Pancreas (tissue), 10 donors: ENCODE measurements at regions not wholly inside any gene's neighbourhood (a gene's known extent, or its start where the extent isn't known, plus 50 kb on each side); places are given as distances from the start of the nearest gene placed in this dataset.

Experiments used
- ATAC-seq, 4 donors: fragments of 200-7000 bp; cut with Tn5 transposase; one replicate each; pipeline versions ENCODE4 v1.8.0 to v1.9.1; 2020; ENCODE audit warnings: mild to moderate bottlenecking in 4 of 4, moderate library complexity in 4 of 4
- DNase-seq, 6 donors: peaks; one replicate each; pipeline ENCODE4 v3.0.0-alpha.2; 2020
- FAIRE-seq: peaks from 2 replicates; lab custom pipeline; 2012; peaks lifted over from hg19 to GRCh38; lab: Jason Lieb, UNC
- H3K27ac ChIP-seq, 4 donors: fragments of 200-600 bp; sonication (generic); 1 replicate in 3 of 4; 2 replicates in 1 of 4; pipeline versions ENCODE4 v1.5.0 to v1.8.0; 2020
- H3K27me3 ChIP-seq, 4 donors: fragments of 200-600 bp; one replicate each; pipeline ENCODE4 v1.8.0; 2021
- H3K36me3 ChIP-seq, 3 donors: fragments of 200-600 bp; sonication (generic) in 1 of 3; one replicate each; pipeline versions ENCODE4 v1.5.0 to v1.8.0; 2020 to 2021
- H3K4me1 ChIP-seq, 3 donors: fragments of 200-600 bp; one replicate each; pipeline ENCODE4 v1.8.0; 2021
- H3K4me3 ChIP-seq, 4 donors: fragments of 200-600 bp; sonication (generic) in 2 of 4; one replicate each; pipeline versions ENCODE4 v1.5.0 to v1.8.0; 2020 to 2021
- H3K9me3 ChIP-seq, 4 donors: fragments of 200-600 bp; one replicate each; pipeline ENCODE4 v1.8.0; 2021
- CTCF ChIP-seq, 4 donors: fragments of 200-600 bp; sonication (generic) in 3 of 4; IDR thresholded peaks; one replicate each; pipeline versions ENCODE4 v1.5.0 to v1.8.0; 2021; ENCODE audit warnings: antibody characterized with exemption in 4 of 4
- WGBS, 2 donors: extraction: QIAGEN DNeasy Blood & Tissue Kit; methylation state at CpG; one replicate each; pipeline ENCODE4 v1.1.7; 2013; 5-methylcytosine and 5-hydroxymethylcytosine counted together
- intact Hi-C, 3 donors: fragments of 100-400 bp; cut with DNase I; formaldehyde crosslinking; loops; one replicate each; pipeline versions ENCODE4 v1.11.1 to v1.14.2; 2022
- donor health status: healthy with polysubstance abuse.
- donor health status: DM: no; HTN: no; CAD: no; lungs with moderate emphysema.
- donor health status: DM: no; HTN: no; CAD: no.
- donor health status: control.
- donor health status: control.
- donor health status: Bipolar disorder and iron deficiency.
- donor health status: DM: yes; HTN: yes; CAD: no.
- donor health status: DM: no; HTN: no; CAD: no.
- donor health status: DM: no; HTN: no; CAD: no.
- donor health status: DM: yes; HTN: yes; CAD: no.

- H3K4me3 ChIP-seq = no peak overlapping the region
- ATAC-seq (no peak), FAIRE-seq (no peak), DNase-seq (no peak)
- no peaks in the 10 kb centered on the region for H3K27me3 ChIP-seq
- H3K27ac ChIP-seq = no peak overlapping the region
- no peaks in the 10 kb centered on the region for H3K9me3 ChIP-seq
- 57 to 62% methylated on average over 3 of the region's 3 CpGs for WGBS, 2 donors
- intact Hi-C loops = no loop called here
- H3K4me1 ChIP-seq = no peaks in the 10 kb centered on the region
- no peaks in the 10 kb centered on the region for H3K36me3 ChIP-seq
- TF ChIP-seq CTCF (IDR thresholded peaks at IDR 0.05) = no peak
These were observed 361.2 kb upstream of the RIOK2 start for GRCh38 chr5:97544240-97544639.

- TF ChIP-seq CTCF (IDR thresholded peaks at IDR 0.05) = no peak
- Histone ChIP-seq H3K4me3 (no peak overlapping the region), H3K27me3 (no peaks in the 10 kb centered on the region), H3K4me1 (no peaks in the 10 kb centered on the region), H3K9me3 (no peaks in the 10 kb centered on the region), H3K27ac (no peak overlapping the region), H3K36me3 (no peaks in the 10 kb centered on the region)
- intact Hi-C loops = no loop called here
- ATAC-seq (no peak), DNase-seq (no peak), FAIRE-seq (no peak)
- WGBS, 2 donors = 59 to 66% methylated on average over 5 of the region's 5 CpGs
These were observed 361.6 kb upstream of the RIOK2 start for GRCh38 chr5:97544678-97545077.

GRCh38 chr5:97545446-97545845, 362.4 kb upstream of the RIOK2 start:
- H3K36me3 ChIP-seq = no peaks in the 10 kb centered on the region
- TF ChIP-seq CTCF (IDR thresholded peaks at IDR 0.05) = no peak
- H3K4me1 ChIP-seq = no peaks in the 10 kb centered on the region
- intact Hi-C loops = no loop called here
- H3K4me3 ChIP-seq = no peak overlapping the region
- no peaks in the 10 kb centered on the region for H3K9me3 ChIP-seq
- FAIRE-seq = no peak
- ATAC-seq = no peak
- H3K27ac ChIP-seq = no peak overlapping the region
- H3K27me3 ChIP-seq = no peaks in the 10 kb centered on the region
- no peak for DNase-seq

GRCh38 chr5:97545886-97546535, 363.0 kb upstream of the RIOK2 start:
- no peaks in the 10 kb centered on the region for H3K36me3 ChIP-seq
- H3K4me1 ChIP-seq = no peaks in the 10 kb centered on the region
- intact Hi-C loops = no loop called here
- no peak for TF ChIP-seq CTCF (IDR thresholded peaks at IDR 0.05)
- H3K27me3 ChIP-seq = no peaks in the 10 kb centered on the region
- no peak for ATAC-seq
- no peak overlapping the region for H3K4me3 ChIP-seq
- WGBS, 2 donors = 45 to 55% methylated on average over 2 of the region's 2 CpGs
- H3K27ac ChIP-seq = no peak overlapping the region
- FAIRE-seq = no peak
- H3K9me3 ChIP-seq = no peaks in the 10 kb centered on the region
- DNase-seq = no peak

- Histone ChIP-seq H3K4me3 (no peak overlapping the region), H3K27ac (no peak overlapping the region), H3K4me1 (no peaks in the 10 kb centered on the region), H3K27me3 (no peaks in the 10 kb centered on the region), H3K36me3 (no peaks in the 10 kb centered on the region), H3K9me3 (no peaks in the 10 kb centered on the region)
- ATAC-seq (no peak), DNase-seq (no peak), FAIRE-seq (no peak)
- TF ChIP-seq CTCF (IDR thresholded peaks at IDR 0.05) = no peak
- 80 to 91% methylated on average over 2 of the region's 2 CpGs for WGBS, 2 donors
- intact Hi-C loops = no loop called here
These were observed 364.4 kb upstream of the RIOK2 start for GRCh38 chr5:97547430-97547829.
